ENCODE measurements at regions not wholly inside any gene's neighbourhood (a gene's known extent, or its start where the extent isn't known, plus 50 kb on each side); places are given as distances from the start of the nearest gene placed in this dataset.

GRCh38 chr1:116819081-116819480 lies 64.9 kb downstream of the CD2 start:
- POLR2A ChIA-PET = interaction anchor here (2.9 to 5.3 kb wide), 2 partner anchors 55 to 81 kb away, joined by 15 to 50 read pairs; no protein-coding TSS in a partner anchor
- DNase-seq (no peak), ATAC-seq (ENCODE audit: low read depth) (no peak)
- Mint-ChIP-seq H3K4me1 (peaks cover 54% of the 10 kb centered on the region), H3K27ac (peak overlapping the region; percentile 32), H3K9me3 (peaks cover 1% of the 10 kb centered on the region), H3K27me3 (no peaks in the 10 kb centered on the region), H3K4me3 (peak overlapping the region; percentile 44), H3K36me3 (peaks cover 9% of the 10 kb centered on the region)

DNA sequence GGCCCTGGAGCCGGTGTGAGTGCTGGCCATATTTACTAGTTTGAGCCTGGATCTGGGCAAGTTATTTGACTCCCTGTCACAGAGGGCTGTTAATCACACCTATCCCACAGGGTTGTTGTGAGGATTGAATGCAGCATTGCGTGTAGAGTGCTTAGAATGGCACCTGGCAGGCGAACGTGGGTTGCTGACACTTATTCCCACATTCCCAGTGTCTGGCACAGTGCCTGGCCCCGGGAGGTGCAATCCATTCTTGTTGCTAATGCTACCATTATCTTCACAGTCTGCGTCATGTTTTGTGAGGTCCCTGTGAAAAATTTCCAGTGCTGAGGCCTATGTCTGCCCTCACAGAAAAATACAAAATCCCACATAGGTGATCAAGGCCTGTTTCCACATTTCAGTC lies 66.1 kb downstream of the CD2 start:
- DNase-seq (no peak), ATAC-seq (ENCODE audit: low read depth) (no peak)
- no peaks in the 10 kb centered on the region for H3K9me3 Mint-ChIP-seq
- peaks cover 49% of the 10 kb centered on the region for H3K4me1 Mint-ChIP-seq
- POLR2A ChIA-PET = interaction anchor here (2.9 kb wide), 1 partner anchor 83 kb away, joined by 15 read pairs; no protein-coding TSS in a partner anchor
- no peaks in the 10 kb centered on the region for H3K27me3 Mint-ChIP-seq
- H3K36me3 Mint-ChIP-seq = no peaks in the 10 kb centered on the region
- H3K4me3 Mint-ChIP-seq = no peak overlapping the region
- H3K27ac Mint-ChIP-seq = no peak overlapping the region

DNA sequence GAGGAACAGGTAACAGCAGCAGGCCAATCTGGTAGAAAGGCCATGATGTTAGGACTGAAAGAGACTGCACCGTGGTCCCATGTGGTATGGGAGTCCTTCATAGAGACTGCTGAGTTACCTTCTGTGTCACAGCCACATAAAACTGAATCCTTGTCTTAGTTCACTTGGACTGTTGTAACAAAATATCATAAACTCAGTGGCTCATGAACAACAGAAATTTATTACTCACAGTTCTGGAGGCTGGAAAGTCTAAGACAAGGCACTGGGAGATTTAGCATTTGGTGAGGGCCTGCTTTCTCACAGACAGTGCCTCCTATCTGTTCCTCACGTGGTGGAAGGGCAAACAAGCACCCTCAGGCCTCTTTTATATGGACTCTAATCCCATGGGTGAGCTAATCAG lies 67.5 kb downstream of the CD2 start:
- no peaks in the 10 kb centered on the region for H3K36me3 Mint-ChIP-seq
- peak overlapping the region; percentile 24 for H3K27ac Mint-ChIP-seq
- H3K9me3 Mint-ChIP-seq = no peaks in the 10 kb centered on the region
- no peak for ATAC-seq (ENCODE audit: low read depth)
- DNase-seq = no peak
- POLR2A ChIA-PET = no interaction called here
- no peak overlapping the region for H3K4me3 Mint-ChIP-seq
- no peaks in the 10 kb centered on the region for H3K27me3 Mint-ChIP-seq
- peaks cover 51% of the 10 kb centered on the region for H3K4me1 Mint-ChIP-seq

DNA sequence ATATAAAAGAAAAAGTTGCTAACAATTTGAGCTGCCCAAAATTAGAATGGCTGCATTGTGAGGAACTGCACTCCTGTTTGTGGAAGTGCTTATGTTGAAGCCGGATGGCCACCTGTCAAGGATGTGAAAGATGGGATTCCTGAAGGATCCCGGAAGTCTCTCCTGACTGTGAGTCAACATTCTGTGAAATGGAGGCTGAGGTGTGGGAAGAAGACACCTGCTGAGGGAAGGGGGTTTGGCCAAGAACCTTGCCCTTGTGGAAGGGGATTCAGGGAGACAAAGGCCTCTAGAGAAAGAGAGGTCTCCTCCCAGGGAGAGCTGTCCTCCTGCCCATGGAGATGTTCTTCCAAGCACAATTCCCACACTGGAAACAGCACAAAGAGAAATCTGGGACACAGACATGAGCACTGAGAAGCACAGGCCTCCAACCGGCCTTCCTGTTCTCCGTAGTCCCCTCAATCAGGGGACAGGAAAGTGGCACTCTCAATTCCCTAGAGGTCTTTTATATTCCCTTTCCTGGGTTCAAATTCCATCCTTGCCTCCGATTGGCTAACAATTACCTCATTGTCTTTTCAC lies 70.5 kb downstream of the CD2 start:
- H3K4me3 Mint-ChIP-seq = no peak overlapping the region
- DNase-seq (no peak), ATAC-seq (ENCODE audit: low read depth) (no peak)
- POLR2A ChIA-PET = interaction anchor here (1.1 kb wide), 1 partner anchor 59 kb away, joined by 3 read pairs; no protein-coding TSS in a partner anchor
- no peaks in the 10 kb centered on the region for H3K27me3 Mint-ChIP-seq
- H3K9me3 Mint-ChIP-seq = peaks cover 6% of the 10 kb centered on the region
- H3K27ac Mint-ChIP-seq = peak overlapping the region; percentile 62
- peaks cover 3% of the 10 kb centered on the region for H3K36me3 Mint-ChIP-seq
- H3K4me1 Mint-ChIP-seq = peaks cover 44% of the 10 kb centered on the region

DNA sequence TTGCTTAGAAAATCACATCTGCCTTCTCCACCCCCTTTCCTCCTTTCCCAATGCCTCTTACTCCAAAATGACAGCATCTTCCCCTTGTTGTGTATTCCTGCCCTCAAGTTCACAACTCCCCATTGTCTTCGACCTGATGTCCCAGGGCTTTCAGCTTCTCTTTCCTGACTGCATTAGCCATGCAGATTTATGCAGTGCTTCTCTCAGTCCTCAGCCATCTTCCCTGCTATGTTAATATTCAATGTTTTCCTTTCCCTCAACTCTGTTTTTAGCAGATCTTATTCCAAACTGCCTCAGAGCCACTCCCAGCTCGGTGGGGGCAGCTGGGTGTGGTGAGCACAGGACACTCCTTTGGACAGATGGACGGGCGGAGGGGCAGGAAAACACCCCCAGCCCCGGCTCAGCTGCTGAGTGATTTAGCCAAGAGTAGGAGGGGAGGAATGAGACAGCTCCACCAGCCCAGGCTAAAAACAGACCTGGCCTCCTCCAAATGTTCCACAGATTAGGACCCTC lies 71.0 kb downstream of the CD2 start:
- Mint-ChIP-seq H3K4me1 (peaks cover 40% of the 10 kb centered on the region), H3K36me3 (peaks cover 3% of the 10 kb centered on the region), H3K4me3 (no peak overlapping the region), H3K27ac (peak overlapping the region; percentile 95), H3K27me3 (no peaks in the 10 kb centered on the region), H3K9me3 (peaks cover 6% of the 10 kb centered on the region)
- DNase-seq = no peak
- ATAC-seq (ENCODE audit: low read depth) = no peak
- POLR2A ChIA-PET = interaction anchor here (1.0 to 1.1 kb wide), 2 partner anchors 59 to 235 kb away, joined by 3 to 4 read pairs; partner anchors contain the start of gene TTF2

GRCh38 chr1:116825720-116826438 lies 71.6 kb downstream of the CD2 start:
- H3K27me3 Mint-ChIP-seq = no peaks in the 10 kb centered on the region
- POLR2A ChIA-PET = interaction anchor here (1.0 to 1.1 kb wide), 2 partner anchors 60 to 234 kb away, joined by 3 to 4 read pairs; partner anchors contain the start of gene TTF2
- peaks cover 3% of the 10 kb centered on the region for H3K36me3 Mint-ChIP-seq
- DNase-seq (peak; percentile 39), ATAC-seq (ENCODE audit: low read depth) (no peak)
- peak overlapping the region; percentile 95 for H3K27ac Mint-ChIP-seq
- peak overlapping the region; percentile 62 for H3K4me3 Mint-ChIP-seq
- peaks cover 40% of the 10 kb centered on the region for H3K4me1 Mint-ChIP-seq
- peaks cover 6% of the 10 kb centered on the region for H3K9me3 Mint-ChIP-seq

- H3K4me3 Mint-ChIP-seq = peak overlapping the region; percentile 62
- H3K36me3 Mint-ChIP-seq = peaks cover 3% of the 10 kb centered on the region
- peak; percentile 53 for DNase-seq
- H3K27me3 Mint-ChIP-seq = no peaks in the 10 kb centered on the region
- peak overlapping the region; percentile 95 for H3K27ac Mint-ChIP-seq
- H3K9me3 Mint-ChIP-seq = peaks cover 6% of the 10 kb centered on the region
- ATAC-seq (ENCODE audit: low read depth) = peak; percentile 92
- POLR2A ChIA-PET = interaction anchor here (0.7 to 2.4 kb wide), 11 partner anchors 9 to 233 kb away, joined by 3 to 15 read pairs (median 5); partner anchors contain the start of genes CD2 and TTF2
- peaks cover 40% of the 10 kb centered on the region for H3K4me1 Mint-ChIP-seq
Measured at GRCh38 chr1:116826818-116827606, 72.8 kb downstream of the CD2 start.

- Mint-ChIP-seq H3K27me3 (no peaks in the 10 kb centered on the region), H3K4me1 (peaks cover 40% of the 10 kb centered on the region), H3K9me3 (peaks cover 6% of the 10 kb centered on the region), H3K36me3 (peaks cover 3% of the 10 kb centered on the region), H3K27ac (peak overlapping the region; percentile 95), H3K4me3 (peak overlapping the region; percentile 62)
- DNase-seq = no peak
- ATAC-seq (ENCODE audit: low read depth) = no peak
- POLR2A ChIA-PET = interaction anchor here (0.7 to 2.4 kb wide), 11 partner anchors 10 to 232 kb away, joined by 3 to 15 read pairs (median 5); partner anchors contain the start of genes CD2 and TTF2
Measured at GRCh38 chr1:116827607-116828105, 73.4 kb downstream of the CD2 start.

- DNase-seq = no peak
- Mint-ChIP-seq H3K9me3 (peaks cover 14% of the 10 kb centered on the region), H3K27me3 (no peaks in the 10 kb centered on the region), H3K27ac (no peak overlapping the region), H3K36me3 (peaks cover 4% of the 10 kb centered on the region), H3K4me1 (peaks cover 14% of the 10 kb centered on the region), H3K4me3 (no peak overlapping the region)
- POLR2A ChIA-PET = no interaction called here
- ATAC-seq (ENCODE audit: low read depth) = no peak
Measured at GRCh38 chr1:116832308-116832931, 77.3 kb upstream of the PTGFRN start.

- H3K9me3 Mint-ChIP-seq = peaks cover 15% of the 10 kb centered on the region
- H3K27ac Mint-ChIP-seq = no peak overlapping the region
- H3K4me3 Mint-ChIP-seq = no peak overlapping the region
- POLR2A ChIA-PET = no interaction called here
- no peak for ATAC-seq (ENCODE audit: low read depth)
- H3K4me1 Mint-ChIP-seq = peaks cover 9% of the 10 kb centered on the region
- no peak for DNase-seq
- H3K27me3 Mint-ChIP-seq = no peaks in the 10 kb centered on the region
- H3K36me3 Mint-ChIP-seq = peaks cover 3% of the 10 kb centered on the region
Measured at GRCh38 chr1:116832932-116833578, 76.7 kb upstream of the PTGFRN start.

- Mint-ChIP-seq H3K9me3 (peaks cover 14% of the 10 kb centered on the region), H3K4me1 (peaks cover 5% of the 10 kb centered on the region), H3K27me3 (no peaks in the 10 kb centered on the region), H3K36me3 (peaks cover 3% of the 10 kb centered on the region), H3K4me3 (no peak overlapping the region), H3K27ac (no peak overlapping the region)
- no peak for DNase-seq
- POLR2A ChIA-PET = no interaction called here
- no peak for ATAC-seq (ENCODE audit: low read depth)
Measured at GRCh38 chr1:116833718-116834117, 76.0 kb upstream of the PTGFRN start.

GRCh38 chr1:116834595-116834994 lies 75.1 kb upstream of the PTGFRN start:
- POLR2A ChIA-PET = no interaction called here
- Mint-ChIP-seq H3K36me3 (peaks cover 5% of the 10 kb centered on the region), H3K9me3 (peaks cover 12% of the 10 kb centered on the region), H3K27me3 (no peaks in the 10 kb centered on the region), H3K27ac (no peak overlapping the region), H3K4me3 (no peak overlapping the region), H3K4me1 (peaks cover 5% of the 10 kb centered on the region)
- DNase-seq = no peak
- peak; percentile 39 for ATAC-seq (ENCODE audit: low read depth)

All from activated naive CD8-positive, alpha-beta T cell treated with anti-CD3 and anti-CD28 coated beads, Interleukin-2, amount 10 ng/mL, durations not matched to agents 7 days and 5 days (primary cell).